ENCODE measurements at regions not wholly inside any gene's neighbourhood (a gene's known extent, or its start where the extent isn't known, plus 50 kb on each side); places are given as distances from the start of the nearest gene placed in this dataset.

DNA sequence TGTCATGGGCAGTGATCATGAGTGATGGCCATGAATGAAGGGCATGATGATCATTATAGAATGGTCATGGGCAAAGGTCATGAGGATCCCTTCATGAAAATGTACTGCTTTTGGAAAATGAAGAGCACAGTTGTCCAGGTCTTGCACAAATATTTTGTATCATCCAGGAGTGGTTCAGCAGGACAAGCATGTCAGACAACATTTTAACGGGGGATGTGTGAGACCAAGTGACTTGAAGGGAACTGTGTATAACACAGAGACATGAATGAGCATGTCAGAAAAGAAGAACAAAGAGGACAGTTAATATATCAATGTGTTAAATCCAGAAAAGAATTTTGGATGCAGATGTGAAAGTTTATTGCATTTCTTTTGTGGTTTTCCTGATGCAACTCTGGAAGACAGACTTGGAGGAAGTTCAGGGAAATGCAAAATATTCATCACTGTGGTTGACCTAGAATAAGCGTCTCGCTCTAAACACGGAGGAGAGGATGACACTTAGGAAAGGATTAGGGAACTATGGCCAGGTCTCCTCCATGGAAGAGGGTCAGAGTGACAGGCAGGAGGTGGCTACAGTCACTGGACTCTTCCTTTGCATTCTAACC is 116.1 kb upstream of the IRX4 start:
- Histone ChIP-seq H3K9me2 (replicated peaks; ENCODE audit: insufficient read depth, low read length) (no peaks in the 10 kb centered on the region), H3K4me3 (ENCODE audit: insufficient read depth, low read length, poor library complexity, severe bottlenecking) (no peak overlapping the region), H4K20me1 (ENCODE audit: low read depth, low read length) (no peaks in the 10 kb centered on the region), H3K79me2 (ENCODE audit: insufficient read depth, low read length) (no peaks in the 10 kb centered on the region), H3K27ac (ENCODE audit: low read depth, low read length) (no peak overlapping the region), H3K36me3 (ENCODE audit: low read length) (no peaks in the 10 kb centered on the region), H3K4me2 (ENCODE audit: low read depth, low read length, poor library complexity, severe bottlenecking) (no peak overlapping the region), H3K9me3 (ENCODE audit: insufficient read depth, low read length) (no peaks in the 10 kb centered on the region), H3F3A (ENCODE audit: insufficient read depth) (no peaks in the 10 kb centered on the region), H3K9ac (ENCODE audit: low read length) (no peak overlapping the region), H3K27me3 (ENCODE audit: low read length) (no peaks in the 10 kb centered on the region), H2AFZ (ENCODE audit: low read depth, low read length, severe bottlenecking) (no peak overlapping the region)
- TF ChIP-seq EZH2phosphoT487 (conservative IDR thresholded peaks at IDR 0.05; ENCODE audit: low read length) = no peak
- TF ChIP-seq, protein P1, sequence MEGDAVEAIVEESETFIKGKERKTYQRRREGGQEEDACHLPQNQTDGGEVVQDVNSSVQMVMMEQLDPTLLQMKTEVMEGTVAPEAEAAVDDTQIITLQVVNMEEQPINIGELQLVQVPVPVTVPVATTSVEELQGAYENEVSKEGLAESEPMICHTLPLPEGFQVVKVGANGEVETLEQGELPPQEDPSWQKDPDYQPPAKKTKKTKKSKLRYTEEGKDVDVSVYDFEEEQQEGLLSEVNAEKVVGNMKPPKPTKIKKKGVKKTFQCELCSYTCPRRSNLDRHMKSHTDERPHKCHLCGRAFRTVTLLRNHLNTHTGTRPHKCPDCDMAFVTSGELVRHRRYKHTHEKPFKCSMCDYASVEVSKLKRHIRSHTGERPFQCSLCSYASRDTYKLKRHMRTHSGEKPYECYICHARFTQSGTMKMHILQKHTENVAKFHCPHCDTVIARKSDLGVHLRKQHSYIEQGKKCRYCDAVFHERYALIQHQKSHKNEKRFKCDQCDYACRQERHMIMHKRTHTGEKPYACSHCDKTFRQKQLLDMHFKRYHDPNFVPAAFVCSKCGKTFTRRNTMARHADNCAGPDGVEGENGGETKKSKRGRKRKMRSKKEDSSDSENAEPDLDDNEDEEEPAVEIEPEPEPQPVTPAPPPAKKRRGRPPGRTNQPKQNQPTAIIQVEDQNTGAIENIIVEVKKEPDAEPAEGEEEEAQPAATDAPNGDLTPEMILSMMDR (IDR thresholded peaks at IDR 0.05; ENCODE audit: insufficient read depth, low read length, poor library complexity, severe bottlenecking) = no peak

DNA sequence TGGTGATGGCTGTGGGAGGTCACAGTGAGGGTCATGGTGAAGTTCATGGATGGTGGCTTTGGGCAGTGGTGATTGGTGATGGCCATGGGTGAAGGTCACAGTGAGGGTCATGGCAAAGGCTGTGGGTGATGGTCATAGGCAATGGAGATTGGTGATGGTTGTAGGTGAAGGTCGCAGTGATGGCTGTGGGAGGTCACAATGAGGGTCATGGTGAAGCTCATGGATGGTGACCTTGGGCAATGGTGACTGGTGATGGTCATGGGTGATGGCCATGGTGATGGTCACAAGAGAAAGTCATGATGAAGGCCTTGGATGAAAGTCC is 115.6 kb upstream of the IRX4 start:
- H3K27me3 ChIP-seq (ENCODE audit: low read length) = no peaks in the 10 kb centered on the region
- H3K36me3 ChIP-seq (ENCODE audit: low read length) = no peaks in the 10 kb centered on the region
- no peak overlapping the region for H3K27ac ChIP-seq (ENCODE audit: low read depth, low read length)
- no peaks in the 10 kb centered on the region for H3K9me3 ChIP-seq (ENCODE audit: insufficient read depth, low read length)
- H4K20me1 ChIP-seq (ENCODE audit: low read depth, low read length) = no peaks in the 10 kb centered on the region
- no peaks in the 10 kb centered on the region for H3F3A ChIP-seq (ENCODE audit: insufficient read depth)
- no peaks in the 10 kb centered on the region for H3K9me2 ChIP-seq (replicated peaks; ENCODE audit: insufficient read depth, low read length)
- no peak overlapping the region for H3K4me3 ChIP-seq (ENCODE audit: insufficient read depth, low read length, poor library complexity, severe bottlenecking)
- H3K4me2 ChIP-seq (ENCODE audit: low read depth, low read length, poor library complexity, severe bottlenecking) = no peak overlapping the region
- H3K9ac ChIP-seq (ENCODE audit: low read length) = no peak overlapping the region
- no peak for TF ChIP-seq EZH2phosphoT487 (conservative IDR thresholded peaks at IDR 0.05; ENCODE audit: low read length)
- TF ChIP-seq, protein P1 (IDR thresholded peaks at IDR 0.05; ENCODE audit: insufficient read depth, low read length, poor library complexity, severe bottlenecking) = no peak
- H2AFZ ChIP-seq (ENCODE audit: low read depth, low read length, severe bottlenecking) = no peak overlapping the region
- no peaks in the 10 kb centered on the region for H3K79me2 ChIP-seq (ENCODE audit: insufficient read depth, low read length)

DNA sequence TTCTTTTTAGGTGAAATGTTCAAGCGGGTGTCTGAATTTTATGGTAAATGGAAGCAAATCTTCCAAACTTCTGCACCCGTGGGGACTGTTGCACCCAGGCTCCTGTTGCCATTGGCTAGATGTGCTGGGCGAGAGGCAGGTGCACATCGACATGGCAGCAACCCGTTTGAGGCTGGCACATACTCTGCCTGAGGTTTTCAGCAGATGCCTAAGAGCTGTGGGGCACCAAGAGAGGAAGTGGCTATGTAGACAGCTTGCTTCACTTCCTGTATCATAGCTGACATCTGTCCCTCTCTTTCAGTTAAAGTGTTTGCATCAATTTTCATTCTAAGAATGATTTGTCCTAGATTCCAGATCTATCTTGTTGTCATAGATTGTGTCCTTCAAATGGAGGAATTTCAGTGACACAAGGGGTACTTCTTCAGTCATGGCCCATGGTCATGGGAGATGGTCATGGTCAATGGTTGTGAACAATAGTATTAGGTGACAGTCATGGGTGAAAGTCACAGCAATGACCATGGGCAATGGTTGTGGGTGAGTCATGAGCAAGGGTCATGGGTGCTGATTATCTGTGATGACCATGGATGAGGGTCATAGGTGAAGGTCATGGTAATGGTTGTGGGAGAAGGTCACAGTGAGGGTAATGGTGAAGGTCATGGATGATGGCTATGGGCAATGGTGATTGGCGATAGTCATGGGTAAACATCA is 115.1 kb upstream of the IRX4 start:
- no peaks in the 10 kb centered on the region for H3F3A ChIP-seq (ENCODE audit: insufficient read depth)
- no peak overlapping the region for H3K27ac ChIP-seq (ENCODE audit: low read depth, low read length)
- no peak overlapping the region for H3K4me2 ChIP-seq (ENCODE audit: low read depth, low read length, poor library complexity, severe bottlenecking)
- H3K9me3 ChIP-seq (ENCODE audit: insufficient read depth, low read length) = no peaks in the 10 kb centered on the region
- H4K20me1 ChIP-seq (ENCODE audit: low read depth, low read length) = no peaks in the 10 kb centered on the region
- no peaks in the 10 kb centered on the region for H3K9me2 ChIP-seq (replicated peaks; ENCODE audit: insufficient read depth, low read length)
- no peak overlapping the region for H2AFZ ChIP-seq (ENCODE audit: low read depth, low read length, severe bottlenecking)
- no peak overlapping the region for H3K9ac ChIP-seq (ENCODE audit: low read length)
- H3K4me3 ChIP-seq (ENCODE audit: insufficient read depth, low read length, poor library complexity, severe bottlenecking) = no peak overlapping the region
- TF ChIP-seq, protein P1 (IDR thresholded peaks at IDR 0.05; ENCODE audit: insufficient read depth, low read length, poor library complexity, severe bottlenecking) = no peak
- no peak for TF ChIP-seq EZH2phosphoT487 (conservative IDR thresholded peaks at IDR 0.05; ENCODE audit: low read length)
- H3K36me3 ChIP-seq (ENCODE audit: low read length) = no peaks in the 10 kb centered on the region
- H3K79me2 ChIP-seq (ENCODE audit: insufficient read depth, low read length) = no peaks in the 10 kb centered on the region
- H3K27me3 ChIP-seq (ENCODE audit: low read length) = no peaks in the 10 kb centered on the region
